OCI-LY7 (cell line): ENCODE measurements at regions not wholly inside any gene's neighbourhood (a gene's known extent, or its start where the extent isn't known, plus 50 kb on each side); places are given as distances from the start of the nearest gene placed in this dataset.

Experiments
- EZH2phosphoT487 ChIP-seq: fragments of 200-600 bp; sonication (generic); IDR thresholded peaks from 2 replicates; pipeline ENCODE4 v1.6.1; 2018; ENCODE audit warnings: low read depth, borderline replicate concordance, mild to moderate bottlenecking, mixed run types, antibody characterized with exemption, low read length, moderate library complexity, mixed read lengths
- TF ChIP-seq, protein P1 (sequence below): fragments of 200-600 bp; sonication (generic); conservative IDR thresholded peaks from 2 replicates; pipeline ENCODE4 v1.5.1; 2014; ENCODE audit warnings: mild to moderate bottlenecking, antibody characterized with exemption, low read length, moderate library complexity, mixed read lengths

DNA sequence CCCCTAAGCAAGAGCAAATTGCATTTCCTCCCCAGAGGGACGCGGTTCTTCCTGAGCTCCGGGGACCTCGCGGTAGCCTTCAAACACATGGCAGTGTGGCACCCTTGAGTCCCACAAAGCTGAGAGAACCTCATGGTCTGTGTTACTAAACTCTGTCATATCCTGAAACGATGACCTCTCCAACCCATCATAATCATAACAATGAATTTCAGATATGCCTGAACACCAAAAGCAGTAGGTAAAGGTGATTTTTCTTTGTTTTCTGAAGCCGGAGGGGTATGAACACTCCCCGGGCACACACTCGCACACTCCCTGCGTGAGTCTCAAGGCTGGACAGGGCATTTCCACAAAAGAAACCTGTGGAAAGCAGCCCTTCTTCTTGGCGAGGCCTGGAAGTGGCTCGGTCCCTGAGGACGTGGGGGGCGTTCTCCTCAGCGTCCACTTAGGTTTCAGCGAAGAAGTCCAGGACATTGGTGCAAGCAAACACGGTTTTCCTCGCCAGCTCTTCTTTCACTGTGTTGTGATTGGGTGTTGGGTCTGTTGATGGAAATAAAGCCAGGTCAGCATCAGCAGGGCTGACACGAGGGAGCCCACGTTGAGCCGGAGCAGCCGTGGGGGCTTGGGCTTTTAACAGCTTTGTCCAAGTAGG lies 183.4 kb downstream of the ERMARD start:
- TF ChIP-seq, protein P1, sequence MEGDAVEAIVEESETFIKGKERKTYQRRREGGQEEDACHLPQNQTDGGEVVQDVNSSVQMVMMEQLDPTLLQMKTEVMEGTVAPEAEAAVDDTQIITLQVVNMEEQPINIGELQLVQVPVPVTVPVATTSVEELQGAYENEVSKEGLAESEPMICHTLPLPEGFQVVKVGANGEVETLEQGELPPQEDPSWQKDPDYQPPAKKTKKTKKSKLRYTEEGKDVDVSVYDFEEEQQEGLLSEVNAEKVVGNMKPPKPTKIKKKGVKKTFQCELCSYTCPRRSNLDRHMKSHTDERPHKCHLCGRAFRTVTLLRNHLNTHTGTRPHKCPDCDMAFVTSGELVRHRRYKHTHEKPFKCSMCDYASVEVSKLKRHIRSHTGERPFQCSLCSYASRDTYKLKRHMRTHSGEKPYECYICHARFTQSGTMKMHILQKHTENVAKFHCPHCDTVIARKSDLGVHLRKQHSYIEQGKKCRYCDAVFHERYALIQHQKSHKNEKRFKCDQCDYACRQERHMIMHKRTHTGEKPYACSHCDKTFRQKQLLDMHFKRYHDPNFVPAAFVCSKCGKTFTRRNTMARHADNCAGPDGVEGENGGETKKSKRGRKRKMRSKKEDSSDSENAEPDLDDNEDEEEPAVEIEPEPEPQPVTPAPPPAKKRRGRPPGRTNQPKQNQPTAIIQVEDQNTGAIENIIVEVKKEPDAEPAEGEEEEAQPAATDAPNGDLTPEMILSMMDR, result no peak
- TF ChIP-seq EZH2phosphoT487, result no peak
